Hypothalamus (tissue), 51 donors: ENCODE measurements at regions not wholly inside any gene's neighbourhood (a gene's known extent, or its start where the extent isn't known, plus 50 kb on each side); places are given as distances from the start of the nearest gene placed in this dataset.

ENCODE experiments used
- DNase-seq, 51 donors: peaks; one replicate each; lab custom pipeline; 2025; lab: John Stamatoyannopoulos, UW

DNA sequence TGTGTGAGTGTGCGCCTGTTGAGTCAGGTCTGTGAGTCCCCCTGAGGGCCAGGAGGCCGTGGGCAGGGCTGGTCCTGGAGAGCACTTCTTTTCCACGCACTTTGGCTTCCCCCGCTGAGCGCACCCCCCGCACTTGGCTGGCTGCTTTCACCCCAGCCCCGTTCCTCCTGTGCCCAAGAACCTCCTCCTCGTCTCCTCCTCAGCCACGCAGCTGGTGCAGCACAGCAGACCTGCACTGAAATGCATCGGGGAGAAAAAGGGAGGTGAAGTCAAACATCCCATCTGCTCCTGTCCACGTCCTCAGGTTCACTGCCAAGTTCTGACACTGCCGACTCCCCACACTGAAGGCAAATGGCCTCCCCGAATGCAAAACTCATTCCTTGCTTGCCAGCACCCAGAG lies 362.7 kb upstream of the SFSWAP start:
- DNase-seq: peak in 2 of 51 donors; percentile 10 to 43

DNA sequence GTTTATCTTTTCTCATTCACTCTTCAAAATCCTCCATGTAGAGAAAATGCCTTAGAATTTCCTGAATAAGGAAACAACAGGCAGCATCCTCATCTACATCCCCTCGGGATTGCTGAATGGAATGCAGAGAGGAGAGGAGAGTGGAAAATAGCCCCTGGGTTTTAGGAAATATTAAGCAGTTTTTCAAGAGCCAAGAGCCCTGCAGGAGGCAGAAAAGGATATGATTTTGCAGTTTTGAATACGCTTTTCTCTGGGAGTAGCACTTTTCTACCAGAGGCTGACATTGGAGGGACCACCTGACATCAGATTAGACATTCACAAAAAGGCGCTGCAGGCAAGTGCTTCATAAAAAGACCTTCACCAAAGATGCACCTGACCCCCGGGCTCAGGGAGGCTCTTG lies 362.2 kb upstream of the SFSWAP start:
- DNase-seq: peak in 1 of 51 donors; percentile 58

- no peak for DNase-seq
These were observed 361.3 kb upstream of the SFSWAP start for GRCh38 chr12:131349397-131350127.

- no peak for DNase-seq
These were observed 360.0 kb upstream of the SFSWAP start for GRCh38 chr12:131350943-131351318.

DNA sequence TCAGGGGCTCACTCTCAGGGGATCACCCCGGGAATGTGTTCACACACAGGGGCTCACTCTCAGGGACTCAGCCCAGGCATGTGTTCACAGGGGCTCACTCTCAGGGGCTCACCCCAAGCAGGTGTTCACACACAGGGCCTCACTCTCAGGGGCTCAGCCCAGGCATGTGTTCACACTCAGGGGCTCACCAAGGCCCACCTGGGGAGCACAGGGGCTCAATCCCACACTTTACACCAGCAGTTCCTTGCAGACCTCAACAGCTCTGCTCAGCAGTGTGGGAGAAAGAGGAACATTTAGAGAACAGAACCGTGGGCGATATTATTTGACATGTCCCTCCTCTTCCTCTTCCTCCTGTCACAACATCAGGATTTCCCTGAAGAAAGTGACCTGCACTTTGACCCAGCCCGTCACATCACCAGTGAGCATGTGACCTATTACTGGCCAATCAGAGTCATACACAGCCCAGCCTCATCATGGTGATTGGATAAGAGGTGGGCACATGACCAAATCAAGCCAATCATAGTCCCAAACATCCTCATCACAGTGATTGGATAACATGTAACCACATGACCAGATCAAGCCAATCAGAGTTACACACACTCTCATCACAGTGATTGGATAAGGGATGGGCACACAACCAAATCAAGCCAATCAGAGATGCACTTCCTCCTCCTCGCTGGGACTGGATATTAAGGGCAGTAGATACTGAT lies 359.4 kb upstream of the SFSWAP start:
- DNase-seq: no peak

DNA sequence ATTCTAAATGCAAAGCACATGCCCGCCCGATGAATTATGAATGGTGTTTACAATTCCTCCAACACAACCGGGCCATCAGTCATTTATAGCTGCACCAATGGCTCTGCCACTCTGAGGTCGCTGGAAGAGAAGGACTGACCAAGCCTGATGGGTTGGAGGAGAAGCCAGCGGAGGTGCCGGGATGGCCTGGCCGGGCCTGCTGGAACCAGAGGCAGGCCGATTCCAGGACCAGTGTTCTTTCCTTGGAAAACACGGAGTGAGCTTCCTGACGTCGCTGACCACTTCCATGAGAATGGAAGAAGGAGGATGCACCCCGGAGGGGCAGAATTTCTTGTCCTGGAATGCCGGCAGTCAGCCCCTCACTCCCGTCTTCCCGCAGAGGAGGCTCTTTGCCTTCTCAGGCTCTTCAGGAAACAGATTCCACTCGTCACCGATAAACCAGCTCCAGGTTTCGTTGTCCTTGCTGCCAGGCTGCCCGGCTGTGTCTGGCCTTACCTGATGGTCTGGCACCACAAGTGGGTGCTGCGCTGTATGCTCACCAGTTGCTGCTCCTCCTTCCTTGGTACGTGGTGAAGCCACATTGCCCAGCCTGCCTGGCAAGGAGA lies 358.5 kb upstream of the SFSWAP start:
- no peak for DNase-seq

DNA sequence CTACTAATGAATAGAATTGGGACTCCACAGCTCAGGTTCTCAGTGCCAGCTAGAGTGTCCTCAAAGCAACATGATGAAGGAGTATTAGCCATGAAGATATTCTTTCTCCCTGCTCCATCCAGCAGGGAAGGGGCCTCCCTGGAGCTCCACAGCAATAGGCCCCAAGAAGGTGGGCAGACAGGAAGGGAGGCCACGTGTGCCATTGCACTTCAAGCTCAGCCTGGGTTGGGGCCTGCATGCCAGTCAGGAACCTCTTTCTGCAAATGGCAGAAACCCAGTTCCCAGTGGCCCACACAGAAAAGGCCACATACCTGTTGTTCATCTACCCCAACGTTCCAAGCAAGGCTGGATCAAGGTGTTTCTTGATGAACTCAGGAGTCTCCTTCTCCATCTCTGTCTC lies 357.5 kb upstream of the SFSWAP start:
- DNase-seq: no peak

- no peak for DNase-seq
These were observed 357.1 kb upstream of the SFSWAP start for GRCh38 chr12:131353826-131354225.

GRCh38 chr12:131355361-131356245 lies 355.3 kb upstream of the SFSWAP start:
- DNase-seq: no peak

- no peak for DNase-seq
These were observed 354.3 kb upstream of the SFSWAP start for GRCh38 chr12:131356485-131357184.

GRCh38 chr12:131357185-131357747 lies 353.6 kb upstream of the SFSWAP start:
- peak in 1 of 51 donors; percentile 29 for DNase-seq

DNA sequence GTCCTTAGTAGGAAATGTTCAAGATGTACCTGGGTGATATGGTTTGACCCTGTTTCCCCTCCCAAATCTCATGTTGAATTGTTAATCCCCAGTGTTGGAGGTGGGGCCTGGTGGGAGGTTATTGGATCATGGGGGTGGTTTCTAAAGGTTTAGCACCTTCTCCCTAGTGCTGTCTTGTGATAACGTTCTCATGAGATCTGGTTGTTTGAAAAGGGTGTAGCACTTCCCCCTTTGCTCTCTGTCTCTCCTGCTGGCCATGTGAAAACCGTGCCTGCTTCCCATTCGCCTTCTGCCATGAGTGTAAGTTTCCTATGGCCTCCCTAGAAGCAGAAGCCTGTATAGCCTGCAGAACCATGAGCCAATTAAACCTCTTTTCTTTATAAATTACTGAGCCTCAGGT lies 353.0 kb upstream of the SFSWAP start:
- no peak for DNase-seq

GRCh38 chr12:131362291-131363211 lies 348.3 kb upstream of the SFSWAP start:
- DNase-seq: no peak

DNA sequence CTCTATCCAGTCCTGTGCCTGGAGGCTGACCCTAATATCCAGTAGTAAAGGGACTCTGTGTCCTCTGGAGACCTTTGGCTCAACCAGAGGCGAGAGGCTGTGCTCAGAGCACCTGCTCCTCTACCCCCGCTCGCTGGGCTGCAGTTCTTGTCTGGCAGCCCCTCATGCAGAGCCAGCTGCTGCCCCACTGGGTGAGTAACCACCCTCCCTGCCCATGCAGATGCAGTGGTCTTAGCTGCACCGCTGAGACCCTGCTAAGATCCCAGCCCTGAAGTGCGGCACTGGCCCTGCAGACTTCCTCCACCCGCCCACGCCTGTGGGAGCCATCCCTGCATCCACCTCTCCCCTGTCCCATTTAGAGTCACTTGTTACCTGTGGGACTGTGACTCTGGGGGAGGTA lies 347.5 kb upstream of the SFSWAP start:
- DNase-seq: no peak

DNA sequence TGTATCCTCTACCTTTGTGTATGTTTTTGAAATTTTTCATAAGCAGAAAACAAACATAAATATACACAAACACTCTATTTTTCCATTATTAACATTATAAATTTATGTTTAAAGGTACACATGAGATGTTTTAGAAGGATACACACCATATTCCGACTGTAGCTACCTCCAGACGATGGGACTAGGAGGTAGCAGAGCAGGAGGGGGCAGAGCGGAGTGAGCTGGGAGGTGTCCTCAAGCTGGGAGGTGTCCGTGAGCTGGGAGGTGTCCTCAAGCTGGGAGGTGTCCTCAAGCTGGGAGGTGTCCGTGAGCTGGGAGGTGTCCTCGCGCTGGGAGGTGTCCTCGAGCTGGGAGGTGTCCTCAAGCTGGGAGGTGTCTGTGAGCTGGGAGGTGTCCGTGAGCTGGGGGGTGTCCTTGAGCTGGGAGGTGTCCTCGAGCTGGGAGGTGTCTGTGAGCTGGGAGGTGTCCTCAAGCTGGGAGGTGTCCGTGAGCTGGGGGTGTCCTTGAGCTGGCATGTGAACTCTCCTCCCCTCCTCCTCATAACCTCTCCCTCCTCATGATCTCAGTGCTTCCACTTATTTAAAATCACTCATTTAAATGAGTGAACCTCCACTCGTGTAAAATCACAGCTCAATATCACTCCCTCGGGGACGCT lies 346.9 kb upstream of the SFSWAP start:
- no peak for DNase-seq

- DNase-seq: no peak
These were observed 345.7 kb upstream of the SFSWAP start for GRCh38 chr12:131364903-131365820.

- no peak for DNase-seq
These were observed 345.0 kb upstream of the SFSWAP start for GRCh38 chr12:131365821-131366260.
